Adrenal gland (tissue), 9 donors: ENCODE measurements at regions not wholly inside any gene's neighbourhood (a gene's known extent, or its start where the extent isn't known, plus 50 kb on each side); places are given as distances from the start of the nearest gene placed in this dataset.

Experiments
- DNase-seq, 7 donors: peaks; one replicate each; pipeline ENCODE4 v3.0.0-alpha.2; 2019 to 2020
- H3K27ac ChIP-seq, 5 donors: fragments of 200-600 bp; sonication (generic) in 4 of 5; 1 replicate in 3 of 5; 2 replicates in 2 of 5; pipeline versions ENCODE4 v1.5.1 to v1.8.0; 2016 to 2020; ENCODE audit warnings: mild to moderate bottlenecking in 1 of 5
- H3K27me3 ChIP-seq: fragments of 200-600 bp; 2 replicates; pipeline ENCODE4 v1.8.0; 2021
- H3K36me3 ChIP-seq, 2 donors: fragments of 200-600 bp; replicated peaks in 1 of 2; 1 replicate in 1 of 2; 2 replicates in 1 of 2; pipeline versions ENCODE4 v1.5.1 to v1.8.0; 2018 to 2022
- H3K4me1 ChIP-seq, 2 donors: fragments of 200-600 bp; replicated peaks in 1 of 2; 1 replicate in 1 of 2; 2 replicates in 1 of 2; pipeline versions ENCODE4 v1.5.1 to v1.8.0; 2018 to 2021
- H3K4me3 ChIP-seq, 4 donors: fragments of 200-600 bp; sonication (generic) in 3 of 4; one replicate each; pipeline ENCODE4 v1.5.1; 2016 to 2018
- H3K9me3 ChIP-seq, 3 donors: fragments of 200-600 bp; sonication (generic) in 1 of 3; replicated peaks in 1 of 3; 1 replicate in 2 of 3; 2 replicates in 1 of 3; pipeline versions ENCODE4 v1.5.1 to v1.8.0; 2016 to 2021
- POLR2A ChIP-seq, 2 donors: fragments of 450-650 bp; IDR thresholded peaks; one replicate each; pipeline ENCODE4 v1.6.1; 2017; ENCODE audit warnings: antibody characterized with exemption in 2 of 2, mild to moderate bottlenecking in 2 of 2, moderate library complexity in 1 of 2
- WGBS, 4 donors: extraction: QIAGEN DNeasy Blood & Tissue Kit in 2 of 4; methylation state at CpG; one replicate each; pipeline versions ENCODE4 v1.1.5 to v1.1.7; 2013 to 2017; 5-methylcytosine and 5-hydroxymethylcytosine counted together
- intact Hi-C, 2 donors: fragments of 100-400 bp; cut with DNase I; formaldehyde crosslinking; loops; one replicate each; pipeline versions ENCODE4 v1.14.1 to v1.15.0; 2022 to 2023
- TF ChIP-seq, protein P1 (sequence below), 6 experiments: fragments of 450-650 bp in 4 of 6; fragments of 200-600 bp in 2 of 6; sonication (generic) in 1 of 6; IDR thresholded peaks; 1 replicate in 5 of 6; 2 replicates in 1 of 6; pipeline versions ENCODE4 v1.5.1 to v1.8.0; 2016 to 2021; ENCODE audit warnings: antibody characterized with exemption in 6 of 6, mild to moderate bottlenecking in 2 of 6, moderate library complexity in 1 of 6
- donor health status: healthy with polysubstance abuse.
- donor health status: Bipolar disorder and iron deficiency.
- donor health status: DM: yes; HTN: yes; CAD: no.
- donor health status: DM: no; HTN: no; CAD: no.
- donor health status: DM: no; HTN: no; CAD: no.

- H3K27me3 ChIP-seq = peaks cover 19% of the 10 kb centered on the region
- H3K4me3 ChIP-seq = no peak overlapping the region
- H3K9me3 ChIP-seq = no peaks in the 10 kb centered on the region
- H3K27ac ChIP-seq = no peak overlapping the region
- no peaks in the 10 kb centered on the region for H3K36me3 ChIP-seq
- no peak for DNase-seq
- WGBS, 4 donors = 84 to 90% (median 86%) methylated on average over 17 to 19 of the region's 19 CpGs
- TF ChIP-seq, protein P1, sequence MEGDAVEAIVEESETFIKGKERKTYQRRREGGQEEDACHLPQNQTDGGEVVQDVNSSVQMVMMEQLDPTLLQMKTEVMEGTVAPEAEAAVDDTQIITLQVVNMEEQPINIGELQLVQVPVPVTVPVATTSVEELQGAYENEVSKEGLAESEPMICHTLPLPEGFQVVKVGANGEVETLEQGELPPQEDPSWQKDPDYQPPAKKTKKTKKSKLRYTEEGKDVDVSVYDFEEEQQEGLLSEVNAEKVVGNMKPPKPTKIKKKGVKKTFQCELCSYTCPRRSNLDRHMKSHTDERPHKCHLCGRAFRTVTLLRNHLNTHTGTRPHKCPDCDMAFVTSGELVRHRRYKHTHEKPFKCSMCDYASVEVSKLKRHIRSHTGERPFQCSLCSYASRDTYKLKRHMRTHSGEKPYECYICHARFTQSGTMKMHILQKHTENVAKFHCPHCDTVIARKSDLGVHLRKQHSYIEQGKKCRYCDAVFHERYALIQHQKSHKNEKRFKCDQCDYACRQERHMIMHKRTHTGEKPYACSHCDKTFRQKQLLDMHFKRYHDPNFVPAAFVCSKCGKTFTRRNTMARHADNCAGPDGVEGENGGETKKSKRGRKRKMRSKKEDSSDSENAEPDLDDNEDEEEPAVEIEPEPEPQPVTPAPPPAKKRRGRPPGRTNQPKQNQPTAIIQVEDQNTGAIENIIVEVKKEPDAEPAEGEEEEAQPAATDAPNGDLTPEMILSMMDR (IDR thresholded peaks at IDR 0.05) = no peak
- TF ChIP-seq POLR2A (IDR thresholded peaks at IDR 0.05) = no peak
- intact Hi-C loops = no loop called here
- no peaks in the 10 kb centered on the region for H3K4me1 ChIP-seq
These were observed 61.4 kb downstream of the HAPSTR1 start for GRCh38 chr16:9152649-9153501.

GRCh38 chr16:9153502-9153864 lies 62.0 kb downstream of the HAPSTR1 start:
- Histone ChIP-seq H3K4me1 (no peaks in the 10 kb centered on the region), H3K36me3 (no peaks in the 10 kb centered on the region), H3K27me3 (peaks cover 19% of the 10 kb centered on the region), H3K27ac (no peak overlapping the region), H3K9me3 (no peaks in the 10 kb centered on the region), H3K4me3 (no peak overlapping the region)
- intact Hi-C loops = no loop called here
- WGBS, 4 donors = 61 to 77% (median 75%) methylated on average over 4 of the region's 4 CpGs
- no peak for DNase-seq
- TF ChIP-seq POLR2A (IDR thresholded peaks at IDR 0.05) = no peak
- TF ChIP-seq, protein P1 (IDR thresholded peaks at IDR 0.05) = no peak

DNA sequence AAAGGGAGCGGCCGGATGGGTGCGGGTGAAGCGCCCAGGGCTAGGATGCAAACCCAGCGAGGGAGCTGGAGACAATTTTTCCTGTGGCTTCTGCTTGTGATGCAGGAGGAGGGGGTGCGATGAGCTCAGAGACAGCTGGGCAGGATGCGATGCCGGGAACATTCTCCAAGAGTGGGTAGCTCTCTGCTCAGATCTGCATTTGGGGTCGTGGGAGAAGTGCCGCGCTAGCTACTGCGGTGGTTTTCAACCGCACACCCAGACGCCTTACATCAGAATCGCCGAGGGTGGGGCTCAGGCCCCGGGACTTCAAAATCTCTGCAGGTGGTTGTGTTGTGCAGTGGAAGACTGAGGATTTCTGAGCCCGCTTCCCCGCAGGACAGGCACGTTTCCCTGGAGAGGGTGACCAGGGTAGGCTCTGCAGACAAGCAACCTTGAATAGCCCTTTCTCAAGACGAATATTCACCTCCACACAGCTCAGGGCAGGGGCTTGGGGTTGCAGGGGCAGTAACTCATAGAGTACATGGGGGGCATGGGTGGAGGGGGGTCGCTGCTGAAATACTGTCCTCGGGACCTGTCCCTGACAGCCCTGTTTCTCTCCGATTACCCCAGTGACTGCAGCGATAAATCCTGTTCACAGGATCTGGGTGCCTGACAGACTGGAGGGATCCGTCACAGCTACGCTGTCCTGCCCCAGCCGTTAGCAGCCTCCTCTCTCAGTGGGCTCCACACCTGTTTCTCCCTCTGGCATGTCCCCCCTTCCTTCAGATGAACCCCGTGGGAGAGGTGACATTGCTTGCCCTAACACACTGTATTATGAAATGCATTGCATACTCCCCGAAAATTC lies 63.3 kb downstream of the HAPSTR1 start:
- Histone ChIP-seq H3K27me3 (peaks cover 19% of the 10 kb centered on the region), H3K4me1 (no peaks in the 10 kb centered on the region), H3K4me3 (no peak overlapping the region), H3K27ac (no peak overlapping the region), H3K36me3 (no peaks in the 10 kb centered on the region), H3K9me3 (no peaks in the 10 kb centered on the region)
- TF ChIP-seq POLR2A (IDR thresholded peaks at IDR 0.05) = no peak
- intact Hi-C loops = no loop called here
- DNase-seq = no peak
- 39 to 59% (median 54%) methylated on average over 18 to 30 of the region's 30 CpGs for WGBS, 4 donors

DNA sequence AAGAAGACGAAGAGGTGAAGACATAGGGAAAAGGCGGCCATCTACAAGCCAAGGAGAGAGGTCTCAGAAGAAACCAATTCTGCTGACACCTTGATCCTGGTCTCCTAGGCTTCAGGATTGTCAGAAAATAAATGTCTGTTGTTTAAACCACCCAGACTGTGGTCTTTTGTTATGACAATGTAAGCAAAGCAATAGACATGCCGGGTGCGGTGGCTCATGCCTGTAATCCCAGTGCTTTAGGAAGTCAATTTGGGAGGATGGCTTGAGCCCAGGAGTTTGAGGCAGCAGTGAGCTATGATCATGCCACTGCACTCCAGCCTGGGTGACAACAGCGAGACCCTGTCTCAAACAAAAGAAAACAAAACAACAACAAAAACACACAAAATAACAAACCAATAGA lies 64.4 kb downstream of the HAPSTR1 start:
- H3K4me1 ChIP-seq = no peaks in the 10 kb centered on the region
- H3K27ac ChIP-seq = no peak overlapping the region
- no peaks in the 10 kb centered on the region for H3K36me3 ChIP-seq
- H3K4me3 ChIP-seq = no peak overlapping the region
- intact Hi-C loops = no loop called here
- WGBS, 4 donors = 74 to 86% (median 80%) methylated on average over 5 of the region's 5 CpGs
- DNase-seq = no peak
- no peaks in the 10 kb centered on the region for H3K9me3 ChIP-seq
- H3K27me3 ChIP-seq = peaks cover 19% of the 10 kb centered on the region
- TF ChIP-seq, protein P1 (IDR thresholded peaks at IDR 0.05) = no peak
- no peak for TF ChIP-seq POLR2A (IDR thresholded peaks at IDR 0.05)
